Prostate gland (tissue), 2 donors: ENCODE measurements at regions not wholly inside any gene's neighbourhood (a gene's known extent, or its start where the extent isn't known, plus 50 kb on each side); places are given as distances from the start of the nearest gene placed in this dataset.

Experiments
- DNase-seq: peaks from one replicate; pipeline ENCODE4 v3.0.0-alpha.2; 2019; ENCODE audit warnings: low spot score
- H3K27ac ChIP-seq, 2 donors: fragments of 200-600 bp; sonication (generic); 2 replicates each; pipeline ENCODE4 v1.5.1; 2017 to 2019
- H3K27me3 ChIP-seq: fragments of 200-600 bp; sonication (generic); replicated peaks from 2 replicates; pipeline ENCODE4 v1.5.1; 2019; ENCODE audit not compliant: insufficient read depth
- H3K36me3 ChIP-seq, 2 donors: fragments of 200-600 bp; sonication (generic); 1 replicate in 1 of 2; 2 replicates in 1 of 2; pipeline versions ENCODE4 v1.5.1 to v1.8.1; 2017 to 2019
- H3K4me1 ChIP-seq: fragments of 200-600 bp; sonication (generic); replicated peaks from 2 replicates; pipeline ENCODE4 v1.5.1; 2019
- H3K4me3 ChIP-seq, 2 donors: fragments of 200-600 bp; sonication (generic); 2 replicates each; pipeline ENCODE4 v1.5.1; 2017 to 2019
- H3K9me3 ChIP-seq: fragments of 200-600 bp; sonication (generic); 2 replicates; pipeline ENCODE4 v1.5.1; 2017
- CTCF ChIP-seq, 4 experiments: fragments of 200-600 bp in 2 of 4; fragments of 450-650 bp in 2 of 4; sonication (generic) in 2 of 4; IDR thresholded peaks; 1 replicate in 3 of 4; 2 replicates in 1 of 4; pipeline ENCODE4 v1.5.1; 2016 to 2019; ENCODE audit warnings: antibody characterized with exemption in 4 of 4, mild to moderate bottlenecking in 2 of 4, moderate library complexity in 2 of 4
- POLR2A ChIP-seq: fragments of 450-650 bp; IDR thresholded peaks from one replicate; pipeline ENCODE4 v1.6.1; 2016; ENCODE audit warnings: antibody characterized with exemption, mild to moderate bottlenecking
- POLR2AphosphoS5 ChIP-seq: sonication (generic); formaldehyde crosslinking; IDR thresholded peaks from one replicate; pipeline ENCODE4 v1.6.1; 2017; ENCODE audit warnings: antibody characterized with exemption
- WGBS: methylation state at CpG from one replicate; pipeline ENCODE4 v1.1.5; 2018; 5-methylcytosine and 5-hydroxymethylcytosine counted together
- intact Hi-C: fragments of 100-400 bp; cut with DNase I; formaldehyde crosslinking; loops from one replicate; pipeline ENCODE4 v1.14.2; 2022

DNA sequence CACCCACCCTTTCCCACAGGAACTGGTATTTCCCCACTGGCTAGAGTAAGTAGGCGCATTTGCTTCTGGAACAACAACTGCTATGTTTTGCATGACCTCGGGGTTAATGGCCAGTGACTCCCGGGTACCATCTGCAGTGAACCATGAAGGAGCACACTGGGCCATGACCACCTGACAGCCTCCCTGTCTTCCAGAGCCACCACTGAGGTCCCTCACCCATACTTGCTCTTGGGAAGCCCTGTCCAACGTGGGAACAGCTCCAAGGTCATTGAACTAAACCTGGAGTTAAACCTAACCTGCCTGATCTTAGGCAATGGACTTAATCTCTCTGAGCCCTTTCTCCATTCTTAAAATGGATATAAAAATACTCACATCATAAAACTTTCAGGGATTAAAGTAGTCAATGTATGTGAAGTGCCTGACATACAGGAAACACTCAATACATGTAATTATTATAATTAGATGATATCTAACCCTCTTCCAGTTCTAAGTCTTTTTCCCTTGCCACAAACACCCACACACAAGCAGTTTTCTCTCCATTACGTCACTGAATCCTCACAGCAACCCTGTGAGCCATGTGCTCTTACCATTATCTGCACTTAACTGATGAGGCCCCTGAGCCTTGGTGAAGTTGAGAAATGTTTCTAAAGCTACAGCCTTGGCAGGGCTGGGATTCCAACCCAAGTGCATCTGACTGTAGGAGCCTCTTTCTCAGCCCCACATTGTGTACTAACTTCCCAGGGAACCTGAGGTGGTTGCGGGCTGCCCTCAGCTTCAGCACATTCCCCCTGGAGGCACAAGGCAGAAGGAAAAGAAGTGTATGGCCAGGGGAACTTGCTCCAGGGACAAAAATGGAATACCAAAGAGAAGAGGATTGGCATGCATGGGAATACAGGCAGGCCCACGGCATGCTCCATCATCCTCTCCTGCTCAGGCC lies 74.5 kb upstream of the NCAM1 start:
- no peaks in the 10 kb centered on the region for H3K27me3 ChIP-seq
- H3K4me3 ChIP-seq: no peak overlapping the region
- no peaks in the 10 kb centered on the region for H3K9me3 ChIP-seq
- H3K4me1 ChIP-seq: no peaks in the 10 kb centered on the region
- no peaks in the 10 kb centered on the region for H3K36me3 ChIP-seq
- 80% methylated on average over 7 of the region's 7 CpGs for WGBS
- no peak for DNase-seq
- no peak for TF ChIP-seq POLR2A
- TF ChIP-seq CTCF (IDR thresholded peaks at IDR 0.05): no peak
- TF ChIP-seq POLR2AphosphoS5: no peak
- intact Hi-C loops: no loop called here
- H3K27ac ChIP-seq: no peak overlapping the region

GRCh38 chr11:112889446-112889845 lies 71.8 kb upstream of the NCAM1 start:
- Histone ChIP-seq H3K4me1 (no peaks in the 10 kb centered on the region), H3K36me3 (no peaks in the 10 kb centered on the region), H3K27me3 (no peaks in the 10 kb centered on the region), H3K9me3 (no peaks in the 10 kb centered on the region), H3K27ac (no peak overlapping the region), H3K4me3 (no peak overlapping the region)
- 98% methylated on average over 3 of the region's 3 CpGs for WGBS
- no peak for TF ChIP-seq CTCF (IDR thresholded peaks at IDR 0.05)
- TF ChIP-seq POLR2AphosphoS5: no peak
- no peak for TF ChIP-seq POLR2A
- intact Hi-C loops: no loop called here
- no peak for DNase-seq

DNA sequence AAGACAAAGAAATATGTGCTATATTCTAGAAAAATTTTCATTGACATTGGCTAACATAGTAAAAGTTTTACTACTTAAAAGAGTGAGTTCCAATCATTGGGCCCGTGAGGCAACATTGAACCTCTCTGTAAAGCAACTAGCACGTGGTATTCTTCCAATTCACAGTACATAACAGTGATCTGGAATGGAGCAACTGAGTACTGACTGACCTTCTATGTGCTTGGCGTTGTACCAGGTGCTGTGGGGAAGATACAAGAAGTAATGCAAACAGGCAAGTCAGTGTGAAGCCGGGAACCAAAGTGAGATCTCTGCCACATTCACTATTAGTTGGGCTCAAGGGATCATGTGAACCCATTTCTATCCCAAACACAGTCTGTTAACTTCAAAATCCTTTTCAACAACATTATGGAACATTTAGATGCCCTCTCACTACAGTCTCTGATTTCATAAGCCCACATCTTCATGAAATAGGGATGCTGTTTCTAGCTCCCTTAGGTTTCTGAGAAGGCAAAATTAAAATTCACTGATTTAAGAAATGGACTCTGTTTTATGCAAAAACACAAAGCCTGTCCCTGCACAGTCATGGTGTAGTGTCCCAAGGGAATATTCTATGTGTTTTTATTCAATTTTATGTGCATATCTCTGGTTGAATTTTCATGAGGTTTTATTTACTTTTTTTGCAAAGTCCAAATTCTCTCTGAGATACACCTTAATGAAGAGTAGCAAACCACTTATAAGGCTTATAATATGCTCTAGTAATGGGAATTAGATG lies 61.8 kb upstream of the NCAM1 start:
- WGBS: 52% methylated on average over 4 of the region's 4 CpGs
- DNase-seq: peak; percentile 14
- Histone ChIP-seq H3K27ac (no peak overlapping the region), H3K4me3 (no peak overlapping the region), H3K9me3 (no peaks in the 10 kb centered on the region), H3K4me1 (no peaks in the 10 kb centered on the region), H3K27me3 (no peaks in the 10 kb centered on the region), H3K36me3 (no peaks in the 10 kb centered on the region)
- TF ChIP-seq POLR2AphosphoS5 (peak; percentile 24), CTCF (IDR thresholded peaks at IDR 0.05) (no peak)
- intact Hi-C loops: no loop called here

DNA sequence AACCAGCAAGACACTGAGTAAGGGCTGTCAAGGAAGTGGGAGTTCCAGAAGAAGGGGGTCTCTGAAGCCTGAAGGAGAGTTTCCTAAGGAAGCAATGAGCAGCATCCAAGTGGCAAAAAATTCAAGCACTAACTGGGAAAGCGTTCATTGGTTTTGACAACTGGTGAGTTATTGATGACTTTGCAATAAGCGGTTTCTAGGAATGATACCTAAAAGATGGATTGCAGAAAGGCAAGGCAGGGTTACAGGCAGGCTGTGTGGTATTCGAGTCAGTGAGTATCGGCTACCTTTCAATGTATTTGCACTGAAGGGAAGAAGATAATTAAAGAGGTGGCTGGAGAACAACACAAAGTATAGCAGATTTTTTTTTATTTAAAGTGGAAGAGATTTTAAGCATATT lies 59.3 kb upstream of the NCAM1 start:
- Histone ChIP-seq H3K4me3 (no peak overlapping the region), H3K9me3 (no peaks in the 10 kb centered on the region), H3K27me3 (no peaks in the 10 kb centered on the region), H3K4me1 (no peaks in the 10 kb centered on the region), H3K27ac (no peak overlapping the region), H3K36me3 (no peaks in the 10 kb centered on the region)
- DNase-seq: no peak
- TF ChIP-seq POLR2A (no peak), POLR2AphosphoS5 (no peak), CTCF (IDR thresholded peaks at IDR 0.05) (no peak)
- intact Hi-C loops: no loop called here
- WGBS: 66% methylated on average over 4 of the region's 4 CpGs
